Loucy (cell line): ENCODE measurements at regions not wholly inside any gene's neighbourhood (a gene's known extent, or its start where the extent isn't known, plus 50 kb on each side); places are given as distances from the start of the nearest gene placed in this dataset.
"Not testable (repeated sequence)": the region's sequence is repeated elsewhere in the genome, so short reads cannot be mapped to it uniquely, and the experiment has no call there.

Experiments
- CTCF ChIP-seq: fragments of 200-600 bp; sonication (generic); conservative IDR thresholded peaks from 2 replicates; pipeline ENCODE4 v1.5.1; 2014; ENCODE audit warnings: mild to moderate bottlenecking, antibody characterized with exemption, low read length
- EZH2phosphoT487 ChIP-seq: fragments of 200-600 bp; IDR thresholded peaks from 2 replicates; pipeline ENCODE4 v1.6.1; 2018; ENCODE audit warnings: antibody characterized with exemption, mild to moderate bottlenecking, moderate library complexity, borderline replicate concordance

DNA sequence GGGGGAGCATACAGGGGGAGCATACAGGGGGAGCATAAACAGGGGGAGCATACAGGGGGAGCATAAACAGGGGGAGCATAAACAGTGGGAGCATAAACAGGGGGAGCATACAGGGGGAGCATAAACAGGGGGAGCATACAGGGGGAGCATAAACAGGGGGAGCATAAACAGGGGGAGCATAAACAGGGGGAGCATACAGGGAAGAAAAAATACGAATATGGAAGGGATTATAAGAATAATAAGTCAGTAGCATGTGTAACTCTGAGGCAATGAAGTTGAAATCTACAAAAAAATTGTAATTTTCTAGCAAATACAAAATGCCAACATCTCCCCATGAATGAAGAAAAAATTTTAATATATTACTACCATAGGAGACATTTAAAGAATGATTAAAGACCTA, 101.3 kb upstream of the FOXQ1 start:
- TF ChIP-seq CTCF, EZH2phosphoT487: not testable (repeated sequence)
